Stomach smooth muscle (tissue), 2 donors: ENCODE measurements at regions not wholly inside any gene's neighbourhood (a gene's known extent, or its start where the extent isn't known, plus 50 kb on each side); places are given as distances from the start of the nearest gene placed in this dataset.

Experiments used
- H3K27ac ChIP-seq: one replicate; pipeline ENCODE4 v1.7.0; 2013; ENCODE audit warnings: mild to moderate bottlenecking, low read length, inconsistent platforms
- H3K27me3 ChIP-seq, 2 donors: one replicate each; pipeline ENCODE4 v1.7.0; 2013; ENCODE audit warnings: low read length in 2 of 2; ENCODE audit not compliant: insufficient read depth in 2 of 2, control insufficient read depth in 1 of 2
- H3K36me3 ChIP-seq, 2 donors: one replicate each; pipeline ENCODE4 v1.7.0; 2013; ENCODE audit warnings: low read length in 2 of 2; ENCODE audit not compliant: control insufficient read depth in 2 of 2, insufficient read depth in 2 of 2
- H3K4me1 ChIP-seq: one replicate; pipeline ENCODE4 v1.7.0; 2013; ENCODE audit warnings: low read length; ENCODE audit not compliant: control insufficient read depth, insufficient read depth
- H3K4me3 ChIP-seq, 2 donors: one replicate each; pipeline ENCODE4 v1.7.0; 2013; ENCODE audit warnings: low read length in 2 of 2
- H3K9ac ChIP-seq, 2 donors: one replicate each; pipeline ENCODE4 v1.7.0; 2013; ENCODE audit warnings: low read length in 2 of 2, mild to moderate bottlenecking in 1 of 2
- H3K9me3 ChIP-seq, 2 donors: one replicate each; pipeline ENCODE4 v1.7.0; 2013; ENCODE audit warnings: low read length in 2 of 2; ENCODE audit not compliant: control insufficient read depth in 2 of 2
- donor health status: healthy.
- donor health status: Pancreatic carcinoma.

- no peak overlapping the region for H3K4me3 ChIP-seq
- no peaks in the 10 kb centered on the region for H3K27me3 ChIP-seq
- H3K9me3 ChIP-seq, result no peaks in the 10 kb centered on the region
- no peak overlapping the region for H3K9ac ChIP-seq
- no peak overlapping the region for H3K27ac ChIP-seq
- no peaks in the 10 kb centered on the region for H3K36me3 ChIP-seq
- H3K4me1 ChIP-seq, result no peaks in the 10 kb centered on the region
These were observed 74.1 kb upstream of the PRKG1 start for GRCh38 chr10:51000164-51000563.

DNA sequence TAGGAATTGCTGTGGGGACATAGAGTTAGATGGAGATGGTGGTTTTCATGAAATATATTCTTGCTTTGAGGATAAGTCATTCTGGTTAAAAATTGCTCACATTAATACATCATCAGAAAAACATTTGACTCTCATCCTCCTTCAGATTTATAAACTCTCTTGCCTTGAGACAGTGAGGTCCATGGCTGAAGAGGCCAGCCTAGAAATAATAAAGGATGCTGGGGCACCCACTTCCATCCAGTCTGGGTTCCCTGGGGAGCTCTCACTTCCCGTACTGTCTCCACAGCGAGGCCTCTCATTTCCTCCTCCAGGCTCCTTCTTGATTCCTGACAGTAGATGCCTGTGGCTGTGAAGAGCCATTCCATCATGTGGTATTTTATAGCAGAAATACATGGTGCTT lies 73.3 kb upstream of the PRKG1 start:
- no peak overlapping the region for H3K27ac ChIP-seq

GRCh38 chr10:51001587-51001986 lies 72.7 kb upstream of the PRKG1 start:
- H3K4me3 ChIP-seq, result no peak overlapping the region
- no peaks in the 10 kb centered on the region for H3K4me1 ChIP-seq
- H3K27me3 ChIP-seq, result no peaks in the 10 kb centered on the region
- H3K27ac ChIP-seq, result no peak overlapping the region
- no peak overlapping the region for H3K9ac ChIP-seq
- no peaks in the 10 kb centered on the region for H3K9me3 ChIP-seq
- no peaks in the 10 kb centered on the region for H3K36me3 ChIP-seq

More for the DNA sequence above, 73.3 kb upstream of the PRKG1 start:
- H3K36me3 ChIP-seq, result no peaks in the 10 kb centered on the region
- H3K9me3 ChIP-seq, result no peaks in the 10 kb centered on the region
- no peak overlapping the region for H3K9ac ChIP-seq
- no peaks in the 10 kb centered on the region for H3K4me1 ChIP-seq
- H3K4me3 ChIP-seq, result no peak overlapping the region
- H3K27me3 ChIP-seq, result no peaks in the 10 kb centered on the region

GRCh38 chr10:51002469-51002868 lies 71.8 kb upstream of the PRKG1 start:
- H3K4me3 ChIP-seq, result no peak overlapping the region
- no peak overlapping the region for H3K9ac ChIP-seq
- no peaks in the 10 kb centered on the region for H3K9me3 ChIP-seq
- no peaks in the 10 kb centered on the region for H3K27me3 ChIP-seq
- no peaks in the 10 kb centered on the region for H3K36me3 ChIP-seq
- H3K4me1 ChIP-seq, result no peaks in the 10 kb centered on the region
- H3K27ac ChIP-seq, result no peak overlapping the region

- Histone ChIP-seq H3K27me3 (no peaks in the 10 kb centered on the region), H3K27ac (no peak overlapping the region), H3K9me3 (no peaks in the 10 kb centered on the region), H3K36me3 (no peaks in the 10 kb centered on the region), H3K4me3 (no peak overlapping the region), H3K9ac (no peak overlapping the region), H3K4me1 (no peaks in the 10 kb centered on the region)
These were observed 69.5 kb upstream of the PRKG1 start for GRCh38 chr10:51004776-51005175.

DNA sequence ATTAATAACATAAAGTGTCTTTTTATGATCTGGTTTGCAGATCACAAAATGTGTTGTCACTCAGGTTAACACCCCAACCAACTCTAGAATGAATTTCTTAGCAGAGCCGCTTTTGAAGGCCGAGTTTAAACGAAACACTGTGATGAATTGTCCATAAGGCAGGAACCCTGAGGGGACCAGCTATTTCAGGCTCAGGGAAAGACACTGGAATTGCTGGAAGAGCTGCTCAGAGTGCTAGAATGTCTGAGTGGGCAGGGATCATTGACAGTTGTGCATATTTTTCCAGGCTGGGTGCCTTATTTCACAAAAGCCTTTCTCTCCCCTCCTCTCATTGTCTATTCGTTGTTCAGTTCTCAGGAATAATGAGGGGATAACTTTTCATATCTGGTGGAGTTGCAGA lies 68.7 kb upstream of the PRKG1 start:
- Histone ChIP-seq H3K36me3 (no peaks in the 10 kb centered on the region), H3K4me1 (no peaks in the 10 kb centered on the region), H3K4me3 (no peak overlapping the region), H3K27me3 (no peaks in the 10 kb centered on the region), H3K27ac (no peak overlapping the region), H3K9me3 (no peaks in the 10 kb centered on the region), H3K9ac (no peak overlapping the region)

- H3K4me3 ChIP-seq, result no peak overlapping the region
- H3K27ac ChIP-seq, result no peak overlapping the region
- no peaks in the 10 kb centered on the region for H3K27me3 ChIP-seq
- H3K4me1 ChIP-seq, result no peaks in the 10 kb centered on the region
- H3K9ac ChIP-seq, result no peak overlapping the region
- no peaks in the 10 kb centered on the region for H3K36me3 ChIP-seq
- no peaks in the 10 kb centered on the region for H3K9me3 ChIP-seq
These were observed 67.6 kb upstream of the PRKG1 start for GRCh38 chr10:51006686-51007085.

- Histone ChIP-seq H3K9ac (no peak overlapping the region), H3K27me3 (no peaks in the 10 kb centered on the region), H3K36me3 (no peaks in the 10 kb centered on the region), H3K27ac (no peak overlapping the region), H3K9me3 (no peaks in the 10 kb centered on the region), H3K4me3 (no peak overlapping the region), H3K4me1 (no peaks in the 10 kb centered on the region)
These were observed 66.5 kb upstream of the PRKG1 start for GRCh38 chr10:51007781-51008180.

DNA sequence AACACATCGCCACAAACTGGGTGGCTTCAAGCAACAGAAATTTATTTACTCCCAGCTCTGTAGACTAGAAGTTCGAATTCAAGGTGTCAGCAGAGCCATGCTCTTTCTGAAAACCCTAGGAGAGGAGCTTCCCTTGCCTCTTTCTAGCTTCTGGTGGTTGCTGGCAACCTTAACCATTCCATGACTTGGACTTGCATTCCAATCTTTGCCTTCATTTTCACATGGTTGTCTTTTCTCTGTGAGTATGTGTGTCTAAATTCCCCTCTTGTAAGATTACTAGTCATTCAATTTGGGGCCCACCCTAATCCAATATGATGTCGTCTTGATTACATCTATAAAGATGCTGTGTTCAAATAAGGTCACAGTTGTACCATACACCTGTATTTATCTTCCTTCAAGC lies 65.9 kb upstream of the PRKG1 start:
- no peak overlapping the region for H3K27ac ChIP-seq
- H3K36me3 ChIP-seq, result no peaks in the 10 kb centered on the region
- no peaks in the 10 kb centered on the region for H3K4me1 ChIP-seq
- no peaks in the 10 kb centered on the region for H3K27me3 ChIP-seq
- H3K9me3 ChIP-seq, result no peaks in the 10 kb centered on the region
- H3K4me3 ChIP-seq, result no peak overlapping the region
- H3K9ac ChIP-seq, result no peak overlapping the region

- Histone ChIP-seq H3K27ac (no peak overlapping the region), H3K4me3 (no peak overlapping the region), H3K36me3 (no peaks in the 10 kb centered on the region), H3K27me3 (no peaks in the 10 kb centered on the region), H3K9me3 (no peaks in the 10 kb centered on the region), H3K4me1 (no peaks in the 10 kb centered on the region), H3K9ac (no peak overlapping the region)
These were observed 63.3 kb upstream of the PRKG1 start for GRCh38 chr10:51010977-51011376.

GRCh38 chr10:51012073-51012472 lies 62.2 kb upstream of the PRKG1 start:
- Histone ChIP-seq H3K4me3 (no peak overlapping the region), H3K9me3 (no peaks in the 10 kb centered on the region), H3K4me1 (no peaks in the 10 kb centered on the region), H3K36me3 (no peaks in the 10 kb centered on the region), H3K27me3 (no peaks in the 10 kb centered on the region), H3K27ac (no peak overlapping the region), H3K9ac (no peak overlapping the region)
